ENCODE measurements at regions not wholly inside any gene's neighbourhood (a gene's known extent, or its start where the extent isn't known, plus 50 kb on each side); places are given as distances from the start of the nearest gene placed in this dataset.

GRCh38 chr21:18460979-18461378 lies 57.4 kb upstream of the TMPRSS15 start:
- no peak for DNase-seq (ENCODE audit: low spot score)

DNA sequence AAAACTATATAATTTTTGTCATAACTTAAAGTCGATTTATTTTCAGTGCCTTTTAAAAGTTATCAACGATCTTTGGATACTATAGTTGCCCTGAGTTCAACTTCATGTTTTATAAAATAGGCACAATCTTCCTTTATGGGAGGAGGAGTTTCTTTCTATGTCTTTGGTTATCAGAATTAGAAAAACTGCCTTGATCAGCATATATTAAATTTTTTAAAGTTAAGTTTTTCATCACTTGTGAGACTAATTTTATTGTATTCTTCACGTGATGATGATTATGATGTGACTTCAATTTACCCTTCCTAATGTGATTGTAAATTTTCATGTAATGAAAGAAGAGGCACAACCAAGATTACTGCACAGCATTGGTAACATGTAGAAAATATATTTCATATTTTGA lies 58.2 kb upstream of the TMPRSS15 start:
- no peak for DNase-seq (ENCODE audit: low spot score)

DNA sequence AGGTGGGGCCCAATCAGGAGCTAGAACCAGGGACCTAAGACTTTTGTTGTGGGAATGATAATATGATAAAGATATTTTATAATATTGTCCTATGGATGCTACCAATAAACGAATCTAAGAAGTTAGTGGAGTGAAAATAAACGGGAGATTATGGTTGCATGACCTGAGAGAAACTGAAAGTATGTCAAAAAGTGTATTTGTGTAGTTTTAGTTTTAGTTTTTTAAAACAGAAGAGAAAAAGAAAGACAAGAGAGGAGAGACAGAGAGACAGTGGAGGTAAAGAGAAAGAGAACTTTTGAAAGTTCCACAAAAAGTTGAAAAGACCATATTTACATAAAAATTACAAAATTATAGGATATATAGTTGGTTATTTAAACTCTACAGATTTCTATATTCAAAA lies 64.1 kb upstream of the TMPRSS15 start:
- no peak for DNase-seq (ENCODE audit: low spot score)

DNA sequence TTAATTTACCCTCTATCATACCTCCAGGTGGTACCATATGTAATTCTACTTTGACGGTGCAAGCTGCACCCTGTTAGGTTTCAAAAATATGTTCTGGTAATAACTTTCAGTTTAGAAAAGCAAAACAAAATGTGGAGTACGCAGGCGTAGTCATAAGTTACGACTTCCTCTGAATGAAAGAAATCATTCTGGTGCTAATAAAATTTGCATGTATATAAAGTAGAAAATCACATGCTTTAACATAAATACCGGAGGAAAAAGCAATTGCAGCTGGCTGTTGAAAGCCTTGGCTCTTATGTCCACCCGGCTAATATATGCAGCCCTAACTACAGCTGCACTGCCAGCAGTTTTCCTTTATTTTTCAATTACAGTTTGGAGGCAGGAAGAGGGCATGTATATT lies 65.2 kb upstream of the TMPRSS15 start:
- DNase-seq (ENCODE audit: low spot score): no peak

GRCh38 chr21:18476639-18477038 lies 73.1 kb upstream of the TMPRSS15 start:
- DNase-seq (ENCODE audit: low spot score): no peak

DNA sequence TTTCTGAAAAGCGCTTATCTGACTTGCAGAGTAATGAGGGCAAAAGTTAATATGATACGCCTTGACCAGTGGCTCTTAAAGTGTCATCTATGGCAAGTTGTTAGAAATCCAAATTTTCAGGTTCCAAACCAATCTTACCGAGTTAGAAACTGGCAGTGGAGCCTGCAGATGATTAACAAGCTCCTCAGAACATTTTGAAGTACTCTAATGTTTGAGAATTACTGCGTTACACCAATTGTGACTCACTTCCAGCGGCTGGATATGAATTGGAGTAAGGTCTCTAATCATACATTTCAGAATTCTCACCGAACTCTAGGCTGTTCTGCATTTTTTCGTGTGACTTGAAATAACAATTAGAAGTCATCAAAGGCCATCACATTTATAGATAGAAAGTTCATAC lies 73.5 kb upstream of the TMPRSS15 start:
- no peak for DNase-seq (ENCODE audit: low spot score)

GRCh38 chr21:18478513-18478912 lies 74.9 kb upstream of the TMPRSS15 start:
- DNase-seq (ENCODE audit: low spot score): no peak

DNA sequence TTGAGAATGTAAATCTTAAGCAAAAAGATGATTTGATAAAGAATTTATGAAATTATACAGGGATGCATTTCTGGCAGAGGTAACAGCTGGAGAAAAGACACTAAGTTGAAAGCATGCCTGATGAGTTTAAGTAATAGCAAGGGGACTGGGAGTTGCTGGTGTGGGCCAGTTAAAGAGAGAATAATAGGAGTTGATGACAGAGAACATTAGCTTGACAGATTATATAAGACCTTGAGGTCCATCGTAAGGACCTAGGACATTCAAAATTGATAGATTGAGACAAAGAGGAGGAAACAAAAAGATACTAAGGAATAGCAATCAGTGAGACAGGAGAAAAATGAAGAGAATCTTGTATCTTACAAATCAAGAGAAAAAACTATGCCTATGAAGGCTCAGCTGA lies 84.7 kb upstream of the TMPRSS15 start:
- no peak for DNase-seq (ENCODE audit: low spot score)

DNA sequence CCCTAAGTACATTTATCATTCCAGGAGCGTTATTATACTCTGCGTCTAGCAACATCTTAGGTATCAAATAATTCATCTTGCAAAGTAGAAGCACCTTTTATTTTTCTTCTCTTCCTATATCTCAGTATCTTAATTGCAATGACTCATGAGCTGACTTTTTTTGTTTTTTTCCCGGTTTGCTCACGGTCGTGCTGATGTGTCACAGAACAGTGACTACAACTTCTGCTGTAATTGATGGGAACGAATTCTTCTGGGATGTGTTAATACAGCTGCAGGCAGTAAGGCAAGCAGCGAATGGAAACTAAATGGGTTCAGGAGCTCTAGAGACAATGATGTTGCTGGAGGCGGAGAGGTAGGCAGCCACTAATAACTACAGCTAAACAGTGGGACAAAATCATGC lies 89.8 kb upstream of the TMPRSS15 start:
- DNase-seq (ENCODE audit: low spot score): peak; percentile 13

GRCh38 chr21:18495523-18495922 lies 91.9 kb upstream of the TMPRSS15 start:
- DNase-seq (ENCODE audit: low spot score): no peak

DNA sequence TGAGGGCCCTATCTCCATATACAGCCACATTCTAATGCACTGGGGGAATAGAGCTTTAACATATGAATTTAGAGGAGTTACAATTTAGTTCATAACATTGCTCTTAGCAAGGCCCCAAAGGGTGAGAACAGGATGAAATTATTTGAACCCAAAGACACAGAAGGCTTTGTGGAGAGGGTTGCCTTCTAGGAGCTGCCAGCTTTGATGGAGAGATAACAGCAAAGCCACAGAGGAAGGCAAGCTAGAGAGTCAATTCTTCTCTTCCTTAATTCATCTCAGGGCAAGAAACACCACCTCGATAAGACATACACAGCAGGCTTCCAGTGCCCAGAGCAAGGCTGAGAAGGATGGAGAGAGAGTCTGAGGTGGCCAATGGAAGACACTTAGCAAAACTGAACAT lies 94.8 kb upstream of the TMPRSS15 start:
- DNase-seq (ENCODE audit: low spot score): no peak

DNA sequence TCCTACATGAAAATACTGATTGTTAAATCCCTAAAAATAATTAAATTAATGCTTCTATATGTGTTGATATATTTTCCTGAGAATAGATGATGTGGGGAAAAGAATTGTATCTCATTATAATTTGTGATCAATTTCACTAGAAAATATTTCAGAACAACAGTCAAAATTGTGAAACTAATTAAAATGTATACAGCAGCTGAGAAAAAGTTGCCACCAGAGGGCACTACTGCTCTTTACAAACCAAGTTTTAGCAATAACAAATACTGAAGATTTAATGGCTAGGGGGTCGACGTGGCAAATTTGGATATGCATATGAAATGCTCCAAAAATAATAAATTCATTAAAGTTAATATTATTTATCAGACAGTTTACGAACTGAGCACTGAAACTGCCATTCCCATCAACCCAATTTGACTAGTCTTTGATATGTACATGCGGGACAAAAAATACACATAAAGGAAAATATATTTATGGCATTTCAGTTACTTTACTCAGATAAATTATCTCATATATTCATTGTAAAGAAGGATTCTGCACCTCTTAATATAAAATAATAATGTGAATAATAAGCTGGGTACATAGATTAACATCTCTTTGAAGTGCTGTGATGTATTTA lies 96.3 kb upstream of the TMPRSS15 start:
- peak; percentile 28 for DNase-seq (ENCODE audit: low spot score)

DNA sequence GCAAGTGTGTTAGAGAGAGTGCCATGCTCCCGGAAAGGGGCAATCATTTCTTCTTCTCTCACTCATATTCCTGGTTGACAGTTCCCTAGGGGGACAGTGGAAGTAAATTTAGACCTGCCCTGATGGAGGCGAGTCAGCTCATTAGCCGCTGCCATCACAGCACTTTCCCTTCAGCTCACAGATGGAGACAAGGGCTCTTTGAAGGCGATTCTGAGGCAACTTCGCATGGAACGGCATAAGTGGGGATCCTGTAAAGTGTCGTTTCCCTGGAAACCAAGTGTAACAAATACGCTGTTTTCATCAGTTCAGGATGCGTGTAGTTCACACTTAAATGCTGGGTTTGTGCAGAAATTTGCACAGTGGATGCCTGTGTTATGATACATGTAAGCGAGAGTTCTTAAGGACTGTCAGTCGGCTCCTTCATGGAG lies 114.5 kb upstream of the TMPRSS15 start:
- no peak for DNase-seq (ENCODE audit: low spot score)

DNA sequence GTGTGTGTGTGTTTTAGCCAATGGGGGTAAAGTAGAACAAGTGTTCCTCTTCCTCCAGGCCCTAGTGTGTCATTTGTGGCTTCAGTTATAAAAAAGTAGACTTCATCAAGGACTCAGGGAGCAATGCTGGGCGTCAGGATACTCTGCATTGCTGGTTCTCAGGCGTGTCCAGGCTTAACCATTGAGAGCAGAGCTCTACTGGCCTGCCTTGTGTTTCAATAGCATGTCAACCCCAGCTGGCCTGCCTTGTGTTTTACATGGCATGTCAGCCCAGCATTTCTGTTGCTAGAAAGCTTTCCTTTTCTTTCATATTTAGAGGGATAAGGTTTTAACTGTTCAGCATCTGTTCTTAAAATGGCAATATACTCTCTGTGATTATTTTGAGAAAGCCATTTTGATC lies 117.6 kb upstream of the TMPRSS15 start:
- no peak for DNase-seq (ENCODE audit: low spot score)

DNA sequence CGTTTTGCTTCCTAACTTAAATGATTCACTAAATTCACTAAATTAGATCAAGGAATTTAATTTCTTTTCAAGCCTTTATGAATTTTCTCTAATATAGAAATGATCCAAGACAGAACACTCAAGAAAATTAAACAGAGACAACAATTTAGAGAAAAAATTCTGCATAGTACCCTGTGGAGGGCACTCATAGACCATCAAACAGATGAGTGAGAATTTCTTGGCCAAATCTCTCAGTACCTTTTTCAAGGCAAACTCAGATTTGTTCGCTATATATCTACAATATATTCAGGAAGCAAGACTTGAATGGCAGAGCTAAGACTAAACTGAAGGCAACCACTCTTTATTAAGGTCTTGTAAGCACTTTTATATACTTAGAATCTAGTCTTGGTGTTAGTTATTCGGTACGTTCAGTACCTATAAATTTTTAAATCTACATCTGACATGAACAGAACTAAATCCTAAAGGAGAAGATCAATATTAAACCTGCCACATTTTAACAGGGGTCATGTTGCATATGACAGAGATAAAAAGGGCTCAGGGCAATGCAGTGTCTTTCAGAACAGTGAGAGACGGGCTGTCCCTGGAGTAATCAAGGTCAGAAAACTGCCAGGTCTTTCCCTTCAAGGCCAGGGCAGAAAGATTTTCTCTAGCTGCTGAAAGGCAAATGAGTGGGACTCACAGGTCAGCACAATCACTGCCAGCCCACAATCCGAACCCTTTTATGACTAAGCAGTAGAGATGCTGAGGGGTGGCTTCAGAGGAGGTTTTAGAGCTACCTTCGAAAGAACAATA lies 118.8 kb upstream of the TMPRSS15 start:
- DNase-seq (ENCODE audit: low spot score): peak; percentile 43

DNA sequence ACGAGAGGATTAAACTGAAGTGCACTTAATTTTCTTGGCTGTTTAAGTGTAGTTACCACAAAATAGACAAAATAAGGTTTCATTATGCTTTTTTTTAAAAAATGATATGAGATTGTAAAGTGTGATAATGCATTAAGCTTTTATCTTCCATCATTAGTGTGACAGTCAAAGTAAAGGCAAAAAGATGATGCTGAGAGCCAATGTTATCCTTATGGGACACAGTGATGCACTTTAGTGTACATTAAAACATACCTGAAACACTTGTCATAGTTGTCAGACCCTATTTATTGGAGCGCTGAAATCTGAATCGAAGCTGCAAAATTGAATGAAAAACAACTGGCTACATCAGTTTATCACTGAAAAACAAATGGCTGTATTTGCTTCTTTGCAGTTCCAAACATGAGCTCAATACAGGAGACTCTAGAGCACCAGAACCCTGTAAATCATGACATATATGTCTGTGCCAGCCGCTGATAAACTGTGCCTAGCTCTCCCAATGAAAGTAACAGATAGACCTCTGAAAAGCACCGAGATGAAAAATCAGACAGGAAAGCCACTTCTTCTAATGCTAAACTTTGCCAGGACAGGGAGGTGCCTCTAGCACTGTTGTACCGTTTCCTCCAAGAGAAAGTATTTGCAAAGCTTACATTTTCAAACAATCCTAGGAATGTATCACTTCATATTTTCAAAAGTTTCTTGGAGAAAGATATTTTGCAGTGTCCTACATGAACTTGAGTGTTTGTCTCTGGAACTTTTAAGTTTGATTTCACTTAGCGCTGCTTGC lies 120.7 kb upstream of the TMPRSS15 start:
- DNase-seq (ENCODE audit: low spot score): no peak

DNA sequence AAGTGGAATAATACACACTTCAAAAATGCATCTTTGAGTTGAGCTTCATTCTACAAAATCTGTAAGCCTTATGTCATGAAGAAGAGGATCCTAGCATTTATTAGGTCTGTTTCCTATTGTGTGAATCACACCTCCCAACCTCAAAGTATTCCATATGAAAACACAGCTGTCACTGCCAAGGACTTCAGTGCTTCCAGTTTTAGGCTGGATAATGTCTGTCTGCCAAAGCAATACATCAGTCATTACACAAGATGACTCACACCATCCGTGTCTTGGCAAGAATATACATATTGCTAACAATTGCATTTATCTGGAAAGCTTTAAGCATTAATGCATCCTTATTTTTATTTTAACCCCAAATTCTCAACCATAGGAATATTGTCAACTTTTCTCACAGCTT lies 125.7 kb upstream of the TMPRSS15 start:
- DNase-seq (ENCODE audit: low spot score): no peak

- no peak for DNase-seq (ENCODE audit: low spot score)
These were observed 138.5 kb upstream of the TMPRSS15 start for GRCh38 chr21:18542081-18542480.

DNA sequence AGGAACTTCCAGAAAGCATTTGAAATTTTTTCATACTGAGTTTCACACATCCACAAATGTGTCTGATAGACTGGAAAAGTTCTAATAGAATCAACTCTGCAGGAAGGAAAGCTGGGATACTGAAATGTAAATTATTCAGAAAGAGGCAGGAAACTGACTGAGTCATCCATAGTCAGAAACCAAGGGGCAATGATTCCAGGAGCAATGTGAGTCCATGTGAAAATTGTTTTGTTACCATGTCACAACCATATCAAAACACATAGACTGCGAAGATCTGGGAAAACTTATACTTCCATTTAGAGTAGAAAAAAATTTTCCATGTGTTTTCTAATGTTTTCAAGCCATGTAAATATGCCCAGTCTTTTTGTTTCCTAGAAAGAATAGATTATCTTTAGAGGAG lies 142.3 kb upstream of the TMPRSS15 start:
- DNase-seq (ENCODE audit: low spot score): no peak

GRCh38 chr21:18547347-18547746 lies 143.8 kb upstream of the TMPRSS15 start:
- no peak for DNase-seq (ENCODE audit: low spot score)

DNA sequence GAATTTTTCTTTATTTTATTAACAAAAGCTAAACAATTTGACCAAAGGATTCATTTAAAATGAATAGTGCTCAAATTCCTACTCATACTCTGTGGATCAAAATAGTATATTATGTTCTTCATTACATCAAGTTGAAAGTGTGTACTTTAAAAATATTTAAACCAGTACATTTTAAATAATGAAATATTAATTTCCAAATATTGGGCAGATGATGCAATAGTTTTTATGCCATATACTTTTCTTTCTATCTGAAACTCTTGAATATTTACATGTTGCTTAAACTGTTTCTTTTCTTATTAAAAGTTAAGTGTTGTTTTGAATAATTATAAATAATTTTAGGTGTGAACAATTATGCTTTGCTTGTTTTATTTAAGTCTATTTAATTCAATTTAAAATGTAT lies 144.7 kb upstream of the TMPRSS15 start:
- no peak for DNase-seq (ENCODE audit: low spot score)

DNA sequence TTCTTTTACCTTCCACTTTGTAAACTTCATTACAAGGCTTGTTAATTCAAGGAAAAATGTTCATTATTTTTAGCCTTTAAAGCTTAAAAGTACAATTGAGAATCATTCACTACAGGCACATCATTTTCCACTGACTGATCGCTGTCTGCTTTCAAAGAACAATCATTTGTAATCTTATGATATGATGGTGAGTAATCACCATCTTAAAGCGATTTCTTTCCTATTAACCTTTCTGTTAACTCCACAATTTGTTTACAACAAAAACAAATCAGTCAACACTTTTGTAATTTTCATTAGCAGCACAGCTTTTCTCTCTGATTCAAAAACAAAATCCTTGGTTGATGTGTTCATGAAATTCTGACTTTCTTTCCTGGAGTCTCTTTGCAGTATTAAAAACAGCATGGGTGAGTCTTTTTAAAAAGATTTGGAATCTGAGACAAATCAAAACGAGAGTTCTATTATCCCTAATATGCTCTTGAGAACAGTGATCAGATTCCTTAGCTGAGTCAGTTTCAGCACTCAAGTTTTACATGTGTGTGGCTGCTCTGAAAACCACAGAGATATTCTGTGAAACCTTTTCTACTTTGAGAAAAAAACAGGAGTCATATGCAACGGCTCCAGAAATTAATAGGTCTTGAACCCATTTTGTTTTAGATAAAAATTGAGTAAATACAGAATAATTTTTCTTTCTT lies 145.8 kb upstream of the TMPRSS15 start:
- DNase-seq (ENCODE audit: low spot score): peak; percentile 10

DNA sequence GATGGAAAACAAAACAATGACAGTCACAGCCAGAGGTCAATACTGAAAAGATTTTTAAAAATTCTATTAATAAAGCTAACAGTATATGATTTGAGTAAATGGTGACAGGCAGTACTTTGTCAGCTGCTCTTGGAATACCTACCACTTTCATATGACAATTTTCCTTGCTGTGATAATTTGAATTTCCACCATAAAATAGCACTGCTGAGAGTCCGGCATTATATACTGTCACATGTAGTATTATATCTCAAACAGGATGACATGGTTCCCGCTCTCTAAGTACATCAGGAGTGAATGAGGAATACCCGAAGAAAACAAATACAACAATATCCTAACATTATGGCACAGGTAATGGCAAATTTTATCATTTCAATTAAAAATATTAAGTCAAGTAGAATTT lies 146.8 kb upstream of the TMPRSS15 start:
- DNase-seq (ENCODE audit: low spot score): no peak
